WERI-Rb-1 (cell line): ENCODE measurements at regions not wholly inside any gene's neighbourhood (a gene's known extent, or its start where the extent isn't known, plus 50 kb on each side); places are given as distances from the start of the nearest gene placed in this dataset.

Experiments
- DNase-seq: peaks from one replicate; pipeline ENCODE4 v3.0.0-alpha.2; 2020
- H3K27ac ChIP-seq: fragments of 250-450 bp; sonication (Bioruptor Pico); 2 replicates; pipeline ENCODE4 v1.5.1; 2020; ENCODE audit warnings: mild to moderate bottlenecking, moderate library complexity
- H3K27me3 ChIP-seq: fragments of 250-450 bp; sonication (Bioruptor Pico); 2 replicates; pipeline ENCODE4 v1.5.1; 2021; ENCODE audit warnings: mild to moderate bottlenecking, low read depth, moderate library complexity; ENCODE audit not compliant: insufficient read depth, severe bottlenecking
- H3K36me3 ChIP-seq: fragments of 250-450 bp; sonication (Bioruptor Pico); 2 replicates; pipeline ENCODE4 v1.5.1; 2020; ENCODE audit warnings: mild to moderate bottlenecking, moderate library complexity
- H3K4me3 ChIP-seq: 2 replicates; pipeline ENCODE4 v1.5.1; 2011; ENCODE audit warnings: low read depth, mild to moderate bottlenecking, control low read depth, low read length
- H3K9me3 ChIP-seq: fragments of 250-450 bp; sonication (Bioruptor Pico); 2 replicates; pipeline ENCODE4 v1.5.1; 2021; ENCODE audit warnings: mild to moderate bottlenecking, moderate library complexity; ENCODE audit not compliant: severe bottlenecking
- CTCF ChIP-seq: IDR thresholded peaks from 2 replicates; pipeline ENCODE4 v1.5.1; 2011; ENCODE audit warnings: low read depth, mild to moderate bottlenecking, control low read depth, inconsistent platforms, low read length

DNA sequence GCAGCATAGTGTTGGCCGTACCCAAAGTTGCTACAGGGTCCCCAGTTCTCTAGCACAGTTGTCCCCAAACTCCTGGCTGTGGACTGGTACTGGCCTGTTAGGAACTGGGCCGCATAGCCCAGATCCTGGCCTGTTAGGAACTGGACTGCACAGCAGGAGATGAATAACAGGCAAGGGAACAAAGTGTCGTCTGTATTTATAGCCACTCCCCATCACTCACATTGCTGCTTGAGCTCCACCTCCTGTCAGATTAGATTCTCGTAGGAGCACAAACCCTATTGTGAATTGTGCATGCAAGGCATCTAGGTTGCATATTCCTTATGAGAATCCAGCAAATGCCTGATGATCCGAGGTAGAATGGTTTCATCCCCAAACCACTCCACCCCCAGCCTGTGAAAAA lies 604.0 kb upstream of the LMCD1 start:
- TF ChIP-seq CTCF = no peak
- Histone ChIP-seq H3K9me3 (no peaks in the 10 kb centered on the region), H3K4me3 (no peak overlapping the region), H3K36me3 (no peaks in the 10 kb centered on the region), H3K27ac (no peak overlapping the region), H3K27me3 (no peaks in the 10 kb centered on the region)
- DNase-seq = no peak

DNA sequence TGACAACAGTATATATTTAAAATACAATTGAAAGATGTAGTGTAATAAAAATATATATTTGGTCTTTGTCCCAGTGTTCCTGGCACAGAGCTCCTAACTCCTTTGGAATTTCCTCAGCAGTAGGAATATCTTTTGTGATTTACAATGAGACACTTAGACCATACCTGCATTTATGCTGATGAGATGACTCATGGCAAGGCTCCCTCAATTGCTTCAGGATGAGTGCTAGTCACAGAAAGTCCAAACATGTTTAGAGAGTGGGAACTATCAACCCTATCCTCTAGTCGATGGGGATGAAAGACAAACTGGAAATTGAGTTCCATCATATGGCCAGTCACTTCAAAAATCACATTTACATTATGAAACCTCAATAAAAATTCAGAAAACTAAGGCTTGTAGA lies 588.3 kb upstream of the LMCD1 start:
- TF ChIP-seq CTCF = no peak
- H3K9me3 ChIP-seq = no peaks in the 10 kb centered on the region
- no peaks in the 10 kb centered on the region for H3K36me3 ChIP-seq
- no peak overlapping the region for H3K27ac ChIP-seq
- no peaks in the 10 kb centered on the region for H3K27me3 ChIP-seq
- no peak overlapping the region for H3K4me3 ChIP-seq
- no peak for DNase-seq

- TF ChIP-seq CTCF = no peak
- H3K9me3 ChIP-seq = no peaks in the 10 kb centered on the region
- no peak for DNase-seq
- H3K27ac ChIP-seq = no peak overlapping the region
- H3K4me3 ChIP-seq = no peak overlapping the region
- H3K36me3 ChIP-seq = no peaks in the 10 kb centered on the region
- H3K27me3 ChIP-seq = no peaks in the 10 kb centered on the region
Measured at GRCh38 chr3:7915356-7915755, 586.3 kb upstream of the LMCD1 start.

DNA sequence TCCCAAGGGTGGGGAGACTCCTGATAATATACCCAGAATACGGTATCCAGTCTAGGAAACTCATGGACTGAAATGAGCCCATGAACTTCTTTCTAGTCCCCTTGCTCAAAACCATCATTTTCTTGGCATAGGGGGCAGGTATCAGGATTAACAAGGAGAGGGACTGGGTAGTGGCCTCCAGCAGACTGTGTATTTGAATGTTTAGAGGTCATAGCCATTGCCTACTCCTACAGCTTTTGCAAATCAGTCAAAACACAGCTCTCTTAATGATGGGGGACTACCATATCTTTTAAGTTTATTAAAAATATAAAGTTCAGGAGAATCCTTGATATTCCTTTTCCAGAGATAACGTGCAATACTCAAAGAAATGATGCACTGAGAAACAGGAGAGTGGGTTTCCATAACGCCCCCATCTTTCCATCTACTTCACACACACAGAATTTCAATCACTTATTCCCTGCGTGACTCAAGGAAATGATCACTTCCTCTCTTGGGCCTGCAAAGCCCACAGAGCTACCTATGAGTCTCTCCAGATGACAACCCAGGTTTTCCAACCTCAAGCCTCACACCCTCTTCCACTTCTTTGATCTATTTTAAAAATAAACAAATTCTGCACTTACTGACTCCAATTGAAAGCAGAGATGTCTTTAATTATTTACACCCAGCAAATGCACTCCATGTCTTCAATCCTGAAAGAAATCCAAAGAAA lies 584.0 kb upstream of the LMCD1 start:
- H3K27ac ChIP-seq = no peak overlapping the region

DNA sequence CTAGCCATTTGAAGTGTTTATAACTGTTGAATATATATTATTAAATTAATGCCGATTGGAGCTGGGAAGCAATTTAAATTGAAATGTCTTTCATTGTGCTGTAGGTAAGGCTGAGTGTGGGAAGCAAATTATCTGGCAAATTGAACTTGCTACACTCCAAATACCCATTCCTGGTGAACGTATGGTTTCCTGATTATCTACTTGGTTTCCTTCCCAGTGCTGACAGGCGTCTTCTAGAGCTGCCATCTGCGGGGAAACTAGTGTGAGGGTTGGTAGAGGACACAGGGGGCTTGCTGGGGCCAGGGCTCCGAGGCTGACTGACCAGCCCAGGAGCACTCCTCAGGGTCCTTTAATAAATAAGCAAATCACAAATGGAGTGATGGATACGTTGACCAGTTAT lies 581.4 kb upstream of the LMCD1 start:
- Histone ChIP-seq H3K9me3 (no peaks in the 10 kb centered on the region), H3K36me3 (no peaks in the 10 kb centered on the region), H3K27me3 (no peaks in the 10 kb centered on the region), H3K27ac (no peak overlapping the region), H3K4me3 (no peak overlapping the region)
- no peak for TF ChIP-seq CTCF
- no peak for DNase-seq

More for the DNA sequence above, 584.0 kb upstream of the LMCD1 start:
- no peaks in the 10 kb centered on the region for H3K36me3 ChIP-seq
- no peak for DNase-seq
- H3K9me3 ChIP-seq = no peaks in the 10 kb centered on the region
- no peak overlapping the region for H3K4me3 ChIP-seq
- TF ChIP-seq CTCF = no peak
- H3K27me3 ChIP-seq = no peaks in the 10 kb centered on the region

GRCh38 chr3:7924228-7924627 lies 577.4 kb upstream of the LMCD1 start:
- no peaks in the 10 kb centered on the region for H3K36me3 ChIP-seq
- no peak for TF ChIP-seq CTCF
- H3K27me3 ChIP-seq = no peaks in the 10 kb centered on the region
- H3K9me3 ChIP-seq = no peaks in the 10 kb centered on the region
- no peak overlapping the region for H3K4me3 ChIP-seq
- no peak for DNase-seq
- no peak overlapping the region for H3K27ac ChIP-seq
